ENCODE measurements at regions not wholly inside any gene's neighbourhood (a gene's known extent, or its start where the extent isn't known, plus 50 kb on each side); places are given as distances from the start of the nearest gene placed in this dataset.

- TF ChIP-seq POLR2A (IDR thresholded peaks at IDR 0.05; ENCODE audit: low read depth, low read length) (no peak), POLR2AphosphoS5 (IDR thresholded peaks at IDR 0.05; ENCODE audit: low read depth, low read length) (no peak)
Measured at GRCh38 chr16:50878536-50878935, 136.7 kb downstream of the CYLD start.
